ENCODE measurements at regions not wholly inside any gene's neighbourhood (a gene's known extent, or its start where the extent isn't known, plus 50 kb on each side); places are given as distances from the start of the nearest gene placed in this dataset.
"Not testable (repeated sequence)": the region's sequence is repeated elsewhere in the genome, so short reads cannot be mapped to it uniquely, and the experiment has no call there.

GRCh38 chr17:31731585-31732154 lies 127.4 kb downstream of the COPRS start:
- TF ChIP-seq CTCF (conservative IDR thresholded peaks at IDR 0.05 in 1 of 2, IDR thresholded peaks at IDR 0.05 in 1 of 2; ENCODE audit: extremely low read depth in 1 of 2, insufficient read depth in 1 of 2, low read depth in 1 of 2, low read length in 2 of 2); EZH2 (IDR thresholded peaks at IDR 0.05; ENCODE audit: borderline replicate concordance, low read length): not testable (repeated sequence)
